ENCODE measurements at regions not wholly inside any gene's neighbourhood (a gene's known extent, or its start where the extent isn't known, plus 50 kb on each side); places are given as distances from the start of the nearest gene placed in this dataset.

GRCh38 chr6:128600397-128600951, 80.1 kb upstream of the PTPRK start:
- Histone ChIP-seq H2AFZ (ENCODE audit: low read length) (no peak overlapping the region), H3K4me2 (ENCODE audit: low read depth, low read length) (peak overlapping the region; percentile 1; the same call in 1 of the 2 replicates), H3F3A (ENCODE audit: insufficient read depth, low read length) (no peaks in the 10 kb centered on the region), H3K27me3 (replicated peaks; ENCODE audit: insufficient read depth, low read length) (no peaks in the 10 kb centered on the region), H3K4me3 (ENCODE audit: low read length) (no peak overlapping the region), H3K27ac (ENCODE audit: low read length) (no peak overlapping the region), H3K79me2 (ENCODE audit: low read length) (no peaks in the 10 kb centered on the region), H3K9me3 (replicated peaks; ENCODE audit: insufficient read depth, low read length) (no peaks in the 10 kb centered on the region), H4K20me1 (ENCODE audit: insufficient read depth, low read length) (no peaks in the 10 kb centered on the region), H3K4me1 (ENCODE audit: low read length) (peaks cover 4% of the 10 kb centered on the region; the same call in 1 of the 2 replicates), H3K36me3 (replicated peaks; ENCODE audit: insufficient read depth, low read length) (no peaks in the 10 kb centered on the region), H3K9ac (ENCODE audit: low read length) (no peak overlapping the region), H3K9me2 (replicated peaks; ENCODE audit: insufficient read depth, low read length) (no peaks in the 10 kb centered on the region)
- peak; percentile 50 for DNase-seq
- TF ChIP-seq CTCF (IDR thresholded peaks at IDR 0.05; ENCODE audit: low read length): no peak
- no peak for TF ChIP-seq EZH2phosphoT487 (IDR thresholded peaks at IDR 0.05; ENCODE audit: low read length)
- TF ChIP-seq EZH2 (optimal IDR thresholded peaks at IDR 0.05; ENCODE audit: low read depth, low read length): no peak

GRCh38 chr6:128599036-128599435, 78.6 kb upstream of the PTPRK start:
- H3K79me2 ChIP-seq (ENCODE audit: low read length): no peaks in the 10 kb centered on the region
- H3K4me3 ChIP-seq (ENCODE audit: low read length): no peak overlapping the region
- H3K9me3 ChIP-seq (replicated peaks; ENCODE audit: insufficient read depth, low read length): no peaks in the 10 kb centered on the region
- no peak overlapping the region for H3K27ac ChIP-seq (ENCODE audit: low read length)
- H3K9ac ChIP-seq (ENCODE audit: low read length): no peak overlapping the region
- no peak overlapping the region for H2AFZ ChIP-seq (ENCODE audit: low read length)
- H3K4me2 ChIP-seq (ENCODE audit: low read depth, low read length): no peak overlapping the region
- H3K36me3 ChIP-seq (replicated peaks; ENCODE audit: insufficient read depth, low read length): no peaks in the 10 kb centered on the region
- no peak for TF ChIP-seq CTCF (IDR thresholded peaks at IDR 0.05; ENCODE audit: low read length)
- no peak for TF ChIP-seq EZH2 (optimal IDR thresholded peaks at IDR 0.05; ENCODE audit: low read depth, low read length)
- TF ChIP-seq EZH2phosphoT487 (IDR thresholded peaks at IDR 0.05; ENCODE audit: low read length): no peak
- no peaks in the 10 kb centered on the region for H3F3A ChIP-seq (ENCODE audit: insufficient read depth, low read length)
- H3K4me1 ChIP-seq (ENCODE audit: low read length): peaks cover 4% of the 10 kb centered on the region; the same call in 1 of the 2 replicates
- no peaks in the 10 kb centered on the region for H3K27me3 ChIP-seq (replicated peaks; ENCODE audit: insufficient read depth, low read length)
- no peaks in the 10 kb centered on the region for H3K9me2 ChIP-seq (replicated peaks; ENCODE audit: insufficient read depth, low read length)
- no peaks in the 10 kb centered on the region for H4K20me1 ChIP-seq (ENCODE audit: insufficient read depth, low read length)
- DNase-seq: no peak

- Histone ChIP-seq H3K4me1 (ENCODE audit: low read length) (peaks cover 4% of the 10 kb centered on the region; the same call in 1 of the 2 replicates), H3K79me2 (ENCODE audit: low read length) (no peaks in the 10 kb centered on the region), H3K4me2 (ENCODE audit: low read depth, low read length) (no peak overlapping the region), H3K9me2 (replicated peaks; ENCODE audit: insufficient read depth, low read length) (no peaks in the 10 kb centered on the region), H3K4me3 (ENCODE audit: low read length) (no peak overlapping the region), H3K27ac (ENCODE audit: low read length) (no peak overlapping the region), H3K9ac (ENCODE audit: low read length) (no peak overlapping the region), H3K36me3 (replicated peaks; ENCODE audit: insufficient read depth, low read length) (no peaks in the 10 kb centered on the region), H2AFZ (ENCODE audit: low read length) (no peak overlapping the region), H3K9me3 (replicated peaks; ENCODE audit: insufficient read depth, low read length) (no peaks in the 10 kb centered on the region), H4K20me1 (ENCODE audit: insufficient read depth, low read length) (no peaks in the 10 kb centered on the region), H3F3A (ENCODE audit: insufficient read depth, low read length) (no peaks in the 10 kb centered on the region), H3K27me3 (replicated peaks; ENCODE audit: insufficient read depth, low read length) (no peaks in the 10 kb centered on the region)
- no peak for DNase-seq
- no peak for TF ChIP-seq CTCF (IDR thresholded peaks at IDR 0.05; ENCODE audit: low read length)
- no peak for TF ChIP-seq EZH2 (optimal IDR thresholded peaks at IDR 0.05; ENCODE audit: low read depth, low read length)
- no peak for TF ChIP-seq EZH2phosphoT487 (IDR thresholded peaks at IDR 0.05; ENCODE audit: low read length)
Observed at GRCh38 chr6:128598571-128598970, 78.2 kb upstream of the PTPRK start.

All from MM.1S (cell line).